GM18909 (cell line): ENCODE measurements at regions not wholly inside any gene's neighbourhood (a gene's known extent, or its start where the extent isn't known, plus 50 kb on each side); places are given as distances from the start of the nearest gene placed in this dataset.
"Not testable (repeated sequence)": the region's sequence is repeated elsewhere in the genome, so short reads cannot be mapped to it uniquely, and the experiment has no call there.

Experiments
- ATAC-seq: cut with Tn5 transposase; IDR thresholded peaks from one replicate; pipeline ENCODE4 v1.9.1; 2021; ENCODE audit warnings: mild to moderate bottlenecking; ENCODE audit not compliant: unreplicated experiment, poor library complexity

- no peak for ATAC-seq
Observed at GRCh38 chr14:29982171-29982570, 54.5 kb upstream of the PRKD1 start.

- ATAC-seq: no peak
Observed at GRCh38 chr14:29982993-29983392, 55.3 kb upstream of the PRKD1 start.

- ATAC-seq: not testable (repeated sequence)
Observed at GRCh38 chr14:29990344-29990857, 62.8 kb upstream of the PRKD1 start.

GRCh38 chr14:29990993-29991392 lies 63.3 kb upstream of the PRKD1 start:
- ATAC-seq: no peak

- no peak for ATAC-seq
Observed at GRCh38 chr14:29993143-29993542, 65.5 kb upstream of the PRKD1 start.

GRCh38 chr14:29999013-29999539 lies 71.4 kb upstream of the PRKD1 start:
- ATAC-seq: no peak

- no peak for ATAC-seq
Observed at GRCh38 chr14:30002859-30003258, 75.2 kb upstream of the PRKD1 start.

GRCh38 chr14:30005114-30005808 lies 77.6 kb upstream of the PRKD1 start:
- ATAC-seq: peak; percentile 83

- ATAC-seq: no peak
Observed at GRCh38 chr14:30006695-30007094, 79.0 kb upstream of the PRKD1 start.

- ATAC-seq: no peak
Observed at GRCh38 chr14:30015489-30015888, 87.8 kb upstream of the PRKD1 start.

GRCh38 chr14:30016002-30016401 lies 88.4 kb upstream of the PRKD1 start:
- no peak for ATAC-seq

- ATAC-seq: no peak
Observed at GRCh38 chr14:30017370-30017993, 89.8 kb upstream of the PRKD1 start.

GRCh38 chr14:30020271-30020670 lies 92.6 kb upstream of the PRKD1 start:
- ATAC-seq: no peak

- no peak for ATAC-seq
Observed at GRCh38 chr14:30020687-30021086, 93.0 kb upstream of the PRKD1 start.

- ATAC-seq: not testable (repeated sequence)
Observed at GRCh38 chr14:30023350-30023749, 95.7 kb upstream of the PRKD1 start.

- ATAC-seq: no peak
Observed at GRCh38 chr14:30034152-30034551, 106.5 kb upstream of the PRKD1 start.

- ATAC-seq: no peak
Observed at GRCh38 chr14:30035361-30035760, 107.7 kb upstream of the PRKD1 start.

GRCh38 chr14:30045720-30046119 lies 118.1 kb upstream of the PRKD1 start:
- ATAC-seq: no peak

- no peak for ATAC-seq
Observed at GRCh38 chr14:30053103-30053502, 125.5 kb upstream of the PRKD1 start.

GRCh38 chr14:30054201-30054600 lies 126.6 kb upstream of the PRKD1 start:
- ATAC-seq: no peak

GRCh38 chr14:30058401-30058800 lies 130.8 kb upstream of the PRKD1 start:
- no peak for ATAC-seq

- no peak for ATAC-seq
Observed at GRCh38 chr14:30063746-30064145, 136.1 kb upstream of the PRKD1 start.
